ENCODE measurements at regions not wholly inside any gene's neighbourhood (a gene's known extent, or its start where the extent isn't known, plus 50 kb on each side); places are given as distances from the start of the nearest gene placed in this dataset.

GRCh38 chr11:28777126-28777525 lies 668.9 kb downstream of the METTL15 start:
- Histone ChIP-seq H3K27me3 (ENCODE audit: insufficient read depth, low read depth, severe bottlenecking) (no peaks in the 10 kb centered on the region), H3K27ac (no peak overlapping the region), H3K9me3 (ENCODE audit: severe bottlenecking) (no peaks in the 10 kb centered on the region), H3K4me3 (ENCODE audit: low read depth, low read length) (no peak overlapping the region), H3K36me3 (no peaks in the 10 kb centered on the region)
- no peak for DNase-seq
- no peak for TF ChIP-seq CTCF (IDR thresholded peaks at IDR 0.05; ENCODE audit: low read depth, low read length)

GRCh38 chr11:28773606-28774005 lies 665.4 kb downstream of the METTL15 start:
- no peak for DNase-seq
- Histone ChIP-seq H3K36me3 (no peaks in the 10 kb centered on the region), H3K4me3 (ENCODE audit: low read depth, low read length) (no peak overlapping the region), H3K27ac (no peak overlapping the region), H3K9me3 (ENCODE audit: severe bottlenecking) (no peaks in the 10 kb centered on the region), H3K27me3 (ENCODE audit: insufficient read depth, low read depth, severe bottlenecking) (no peaks in the 10 kb centered on the region)
- no peak for TF ChIP-seq CTCF (IDR thresholded peaks at IDR 0.05; ENCODE audit: low read depth, low read length)

- no peak for DNase-seq
- no peaks in the 10 kb centered on the region for H3K9me3 ChIP-seq (ENCODE audit: severe bottlenecking)
- H3K27ac ChIP-seq: no peak overlapping the region
- H3K4me3 ChIP-seq (ENCODE audit: low read depth, low read length): no peak overlapping the region
- no peak for TF ChIP-seq CTCF (IDR thresholded peaks at IDR 0.05; ENCODE audit: low read depth, low read length)
- H3K27me3 ChIP-seq (ENCODE audit: insufficient read depth, low read depth, severe bottlenecking): no peaks in the 10 kb centered on the region
- H3K36me3 ChIP-seq: no peaks in the 10 kb centered on the region
Measured at GRCh38 chr11:28770806-28771205, 662.6 kb downstream of the METTL15 start.

- Histone ChIP-seq H3K9me3 (ENCODE audit: severe bottlenecking) (no peaks in the 10 kb centered on the region), H3K36me3 (no peaks in the 10 kb centered on the region), H3K4me3 (ENCODE audit: low read depth, low read length) (no peak overlapping the region), H3K27ac (no peak overlapping the region), H3K27me3 (ENCODE audit: insufficient read depth, low read depth, severe bottlenecking) (no peaks in the 10 kb centered on the region)
- TF ChIP-seq CTCF (IDR thresholded peaks at IDR 0.05; ENCODE audit: low read depth, low read length): no peak
- no peak for DNase-seq
Measured at GRCh38 chr11:28767574-28767973, 659.4 kb downstream of the METTL15 start.

GRCh38 chr11:28763876-28764275 lies 655.7 kb downstream of the METTL15 start:
- Histone ChIP-seq H3K27me3 (ENCODE audit: insufficient read depth, low read depth, severe bottlenecking) (no peaks in the 10 kb centered on the region), H3K27ac (no peak overlapping the region), H3K4me3 (ENCODE audit: low read depth, low read length) (no peak overlapping the region), H3K36me3 (no peaks in the 10 kb centered on the region), H3K9me3 (ENCODE audit: severe bottlenecking) (no peaks in the 10 kb centered on the region)
- no peak for DNase-seq
- TF ChIP-seq CTCF (IDR thresholded peaks at IDR 0.05; ENCODE audit: low read depth, low read length): no peak

- DNase-seq: no peak
- Histone ChIP-seq H3K4me3 (ENCODE audit: low read depth, low read length) (no peak overlapping the region), H3K27ac (no peak overlapping the region), H3K9me3 (ENCODE audit: severe bottlenecking) (no peaks in the 10 kb centered on the region), H3K27me3 (ENCODE audit: insufficient read depth, low read depth, severe bottlenecking) (no peaks in the 10 kb centered on the region), H3K36me3 (no peaks in the 10 kb centered on the region)
- TF ChIP-seq CTCF (IDR thresholded peaks at IDR 0.05; ENCODE audit: low read depth, low read length): no peak
Measured at GRCh38 chr11:28763151-28763550, 655.0 kb downstream of the METTL15 start.
